H1 (cell line): ENCODE measurements at regions not wholly inside any gene's neighbourhood (a gene's known extent, or its start where the extent isn't known, plus 50 kb on each side); places are given as distances from the start of the nearest gene placed in this dataset.

Experiments used
- CTCF ChIA-PET: fragments of 300-600 bp; sonication (Branson Sonifier 250); formaldehyde crosslinking; loops from one replicate; lab custom pipeline; 2021; ENCODE audit not compliant: partially characterized antibody; lab: Charles Lee
- POLR2A ChIA-PET: fragments of 300-600 bp; sonication (Branson Sonifier 250); formaldehyde crosslinking; loops from one replicate; lab custom pipeline; 2021; ENCODE audit warnings: inconsistent platforms; ENCODE audit not compliant: partially characterized antibody; lab: Charles Lee
- DNase-seq, 2 experiments: peaks; one replicate each; pipeline versions ENCODE4 v3.0.0 to v3.0.0-alpha.2; 2010 to 2022; ENCODE audit warnings: low spot score in 2 of 2, low read depth in 1 of 2, mixed read lengths in 1 of 2
- FAIRE-seq: peaks from 2 replicates; lab custom pipeline; 2011; peaks lifted over from hg19 to GRCh38; lab: Jason Lieb, UNC
- H2AFZ ChIP-seq: 2 replicates; pipeline ENCODE4 v1.8.1; 2012; ENCODE audit warnings: low read length, inconsistent platforms
- H2AK5ac ChIP-seq: 2 replicates; pipeline ENCODE4 v1.6.1; 2013; ENCODE audit warnings: low read depth, low read length
- H2BK120ac ChIP-seq: replicated peaks from 2 replicates; pipeline ENCODE3; 2013; ENCODE audit warnings: low read depth, low read length, inconsistent platforms
- H2BK12ac ChIP-seq: 2 replicates; pipeline ENCODE4 v1.6.1; 2013; ENCODE audit warnings: low read depth, low read length
- H2BK15ac ChIP-seq: 2 replicates; pipeline ENCODE4 v1.6.1; 2013; ENCODE audit warnings: low read length
- H2BK20ac ChIP-seq: 2 replicates; pipeline ENCODE4 v1.6.1; 2013; ENCODE audit warnings: low read length
- H2BK5ac ChIP-seq: 2 replicates; pipeline ENCODE4 v1.6.1; 2013; ENCODE audit warnings: low read depth, low read length
- H3K14ac ChIP-seq: 2 replicates; pipeline ENCODE4 v1.6.1; 2013; ENCODE audit warnings: inconsistent platforms; ENCODE audit not compliant: insufficient read length
- H3K18ac ChIP-seq: 2 replicates; pipeline ENCODE4 v1.6.1; 2013; ENCODE audit warnings: low read length; ENCODE audit errors: extremely low read depth
- H3K23ac ChIP-seq: 2 replicates; pipeline ENCODE4 v1.6.1; 2013; ENCODE audit warnings: inconsistent platforms; ENCODE audit not compliant: insufficient read length
- H3K23me2 ChIP-seq: 2 replicates; pipeline ENCODE4 v1.6.1; 2013; ENCODE audit warnings: low read depth, low read length
- H3K27ac ChIP-seq: 2 replicates; pipeline ENCODE4 v1.6.1; 2011; ENCODE audit warnings: low read depth, low read length, inconsistent platforms
- H3K27me3 ChIP-seq, 4 experiments: replicated peaks in 1 of 4; 1 replicate in 1 of 4; 2 replicates in 3 of 4; pipeline versions ENCODE4 v1.6.1 to v1.8.1; 2011 to 2013; ENCODE audit warnings: low read length in 3 of 4, mild to moderate bottlenecking in 3 of 4, inconsistent platforms in 2 of 4, mixed read lengths in 2 of 4, moderate library complexity in 1 of 4; ENCODE audit not compliant: control insufficient read depth in 3 of 4, insufficient read depth in 3 of 4; ENCODE audit errors: extremely low read depth in 1 of 4
- H3K36me3 ChIP-seq, 4 experiments: 2 replicates each; pipeline versions ENCODE4 v1.6.1 to v1.8.1; 2011 to 2013; ENCODE audit warnings: mild to moderate bottlenecking in 4 of 4, low read length in 3 of 4, moderate library complexity in 2 of 4, control low read depth in 1 of 4, inconsistent platforms in 1 of 4; ENCODE audit not compliant: insufficient read depth in 4 of 4, control insufficient read depth in 2 of 4
- H3K4ac ChIP-seq: replicated peaks from 2 replicates; pipeline ENCODE3; 2013; ENCODE audit warnings: low read length, low read depth, mixed read lengths, inconsistent platforms; ENCODE audit not compliant: insufficient read length
- H3K4me1 ChIP-seq, 4 experiments: replicated peaks in 1 of 4; 1 replicate in 1 of 4; 2 replicates in 3 of 4; pipeline versions ENCODE4 v1.6.1 to v1.8.1; 2011 to 2013; ENCODE audit warnings: low read length in 3 of 4, inconsistent platforms in 2 of 4, mixed read lengths in 1 of 4; ENCODE audit not compliant: insufficient read depth in 4 of 4, control insufficient read depth in 3 of 4
- H3K4me2 ChIP-seq, 2 experiments: 2 replicates each; pipeline versions ENCODE4 v1.6.1 to v1.8.1; 2011 to 2013; ENCODE audit warnings: low read depth in 2 of 2, low read length in 2 of 2, control low read depth in 1 of 2, inconsistent platforms in 1 of 2, mild to moderate bottlenecking in 1 of 2; ENCODE audit not compliant: insufficient read depth in 1 of 2
- H3K4me3 ChIP-seq, 4 experiments: fragments of 200-600, 300-600 bp in 1 of 4; sonication (generic), shearing (Covaris generic), sonication (Bioruptor Twin) in 1 of 4; 2 replicates each; pipeline versions ENCODE4 v1.5.1 to v1.8.1; 2011 to 2016; ENCODE audit warnings: low read length in 4 of 4, low read depth in 3 of 4, control low read depth in 2 of 4, inconsistent platforms in 2 of 4, mild to moderate bottlenecking in 2 of 4, mixed read lengths in 1 of 4, moderate library complexity in 1 of 4; ENCODE audit not compliant: insufficient read depth in 2 of 4; ENCODE audit errors: extremely low read depth in 1 of 4
- H3K56ac ChIP-seq: replicated peaks from 2 replicates; pipeline ENCODE3; 2013; ENCODE audit warnings: low read depth, mild to moderate bottlenecking, mixed read lengths, low read length, inconsistent platforms; ENCODE audit not compliant: insufficient read length
- H3K79me1 ChIP-seq: 2 replicates; pipeline ENCODE4 v1.6.1; 2013; ENCODE audit warnings: low read depth, low read length, control low read depth
- H3K79me2 ChIP-seq, 2 experiments: 2 replicates each; pipeline versions ENCODE4 v1.6.1 to v1.8.1; 2012 to 2013; ENCODE audit warnings: low read length in 2 of 2, mild to moderate bottlenecking in 2 of 2, inconsistent platforms in 1 of 2; ENCODE audit not compliant: insufficient read depth in 2 of 2, control insufficient read depth in 1 of 2
- H3K9ac ChIP-seq, 4 experiments: replicated peaks in 1 of 4; 1 replicate in 1 of 4; 2 replicates in 3 of 4; pipeline versions ENCODE4 v1.6.1 to v1.8.1; 2011 to 2013; ENCODE audit warnings: low read depth in 3 of 4, low read length in 3 of 4, control low read depth in 2 of 4, mild to moderate bottlenecking in 2 of 4, moderate library complexity in 2 of 4, inconsistent platforms in 1 of 4; ENCODE audit errors: extremely low read depth in 1 of 4
- H3K9me3 ChIP-seq, 2 experiments: 2 replicates each; pipeline versions ENCODE4 v1.6.1 to v1.8.1; 2012 to 2013; ENCODE audit warnings: mild to moderate bottlenecking in 2 of 2, moderate library complexity in 2 of 2, control low read depth in 1 of 2, inconsistent platforms in 1 of 2, low read depth in 1 of 2, low read length in 1 of 2, mixed read lengths in 1 of 2; ENCODE audit not compliant: insufficient read depth in 2 of 2
- H4K20me1 ChIP-seq, 2 experiments: replicated peaks in 1 of 2; 2 replicates each; pipeline versions ENCODE3 to v1.8.1; 2011 to 2013; ENCODE audit warnings: inconsistent platforms in 2 of 2, low read length in 2 of 2, mild to moderate bottlenecking in 1 of 2; ENCODE audit not compliant: insufficient read depth in 2 of 2, control insufficient read depth in 1 of 2
- H4K5ac ChIP-seq: 2 replicates; pipeline ENCODE4 v1.6.1; 2013; ENCODE audit warnings: low read length, low read depth, mixed read lengths, inconsistent platforms; ENCODE audit not compliant: insufficient read length
- H4K8ac ChIP-seq: 2 replicates; pipeline ENCODE4 v1.8.0; 2013; ENCODE audit warnings: mild to moderate bottlenecking, moderate library complexity, low read length, inconsistent platforms; ENCODE audit not compliant: insufficient read depth; ENCODE audit errors: extremely low read depth
- H4K91ac ChIP-seq: replicated peaks from 2 replicates; pipeline ENCODE3; 2013; ENCODE audit warnings: low read length, mixed read lengths, inconsistent platforms; ENCODE audit not compliant: insufficient read length
- HDAC2 ChIP-seq, 2 experiments: fragments of 300-600 bp in 1 of 2; sonication (generic) in 1 of 2; IDR thresholded peaks; 2 replicates each; pipeline ENCODE4 v1.6.1; 2011 to 2012; ENCODE audit warnings: low read depth in 2 of 2, low read length in 2 of 2, mild to moderate bottlenecking in 2 of 2, moderate library complexity in 2 of 2, borderline replicate concordance in 1 of 2, inconsistent platforms in 1 of 2
- POU5F1 ChIP-seq: IDR thresholded peaks from 2 replicates; pipeline ENCODE4 v1.6.1; 2011; ENCODE audit warnings: low read depth, mild to moderate bottlenecking, low read length, moderate library complexity
- WGBS, 2 experiments: shearing (Covaris generic) in 1 of 2; methylation state at CpG; one replicate each; pipeline versions ENCODE4 v1.1.6 to v1.1.7; 2013 to 2015; ENCODE audit warnings: low lambda C conversion rate in 2 of 2, mixed read lengths in 2 of 2, inconsistent platforms in 1 of 2, low coverage in 1 of 2, missing lambda C conversion rate in 1 of 2; ENCODE audit not compliant: insufficient replicate concordance in 2 of 2, insufficient coverage in 1 of 2, insufficient read length in 1 of 2; ENCODE audit errors: extremely low coverage in 1 of 2, missing lambda C conversion rate in 1 of 2; 5-methylcytosine and 5-hydroxymethylcytosine counted together

- H3K56ac ChIP-seq = no peak overlapping the region
- WGBS, 2 experiments = 9% methylated on average over 4 of the region's 4 CpGs; no CpG with 5 or more reads in 1 of the 2 experiments
- H3K14ac ChIP-seq = no peak overlapping the region
- H4K91ac ChIP-seq = no peak overlapping the region
- H3K9me3 ChIP-seq = peaks cover 0 to 4% of the 10 kb centered on the region in 2 experiments; a peak in 1 of 4 replicates
- no peak overlapping the region for H4K8ac ChIP-seq
- H3K36me3 ChIP-seq = no peaks in the 10 kb centered on the region
- no peak overlapping the region for H2BK20ac ChIP-seq
- H4K5ac ChIP-seq = no peak overlapping the region
- ChIA-PET CTCF (interaction anchor here (0.7 to 2.3 kb wide), 3 partner anchors 8 to 257 kb away, joined by 3 to 7 read pairs (median 6); no protein-coding TSS in a partner anchor), POLR2A (interaction anchor here (0.6 kb wide), 1 partner anchor 148 kb away, joined by 3 read pairs; no protein-coding TSS in a partner anchor)
- peaks cover 0 to 1% (median 0%) of the 10 kb centered on the region in 4 experiments; a peak in 2 of 7 replicates for H3K27me3 ChIP-seq
- H3K23me2 ChIP-seq = no peaks in the 10 kb centered on the region
- peaks cover 0 to 9% (median 0%) of the 10 kb centered on the region in 4 experiments; a peak in 2 of 7 replicates for H3K4me1 ChIP-seq
- no peak overlapping the region for H3K23ac ChIP-seq
- no peak overlapping the region for H2BK120ac ChIP-seq
- no peaks in the 10 kb centered on the region for H4K20me1 ChIP-seq
- no peak overlapping the region for H2BK12ac ChIP-seq
- DNase-seq (no peak), FAIRE-seq (peak; percentile 39)
- H3K79me2 ChIP-seq = no peaks in the 10 kb centered on the region
- no peak overlapping the region; the same call in 1 of the 2 replicates for H3K18ac ChIP-seq
- H2BK5ac ChIP-seq = no peak overlapping the region
- H3K79me1 ChIP-seq = no peaks in the 10 kb centered on the region
- H3K4me3 ChIP-seq = peak overlapping the region in 1 of 4 experiments; percentile 38; a peak in 1 of 8 replicates
- peak overlapping the region in 1 of 2 experiments; percentile 44; a peak in 1 of 4 replicates for H3K4me2 ChIP-seq
- H2BK15ac ChIP-seq = no peak overlapping the region
- H2AFZ ChIP-seq = no peak overlapping the region
- no peak overlapping the region for H2AK5ac ChIP-seq
- H3K27ac ChIP-seq = no peak overlapping the region
- H3K4ac ChIP-seq = no peak overlapping the region
- no peak overlapping the region for H3K9ac ChIP-seq
- TF ChIP-seq POU5F1 = 0 out of 2 replicates have a peak, but pooled peaks have one; percentile 46
- TF ChIP-seq HDAC2 (IDR thresholded peaks at IDR 0.05; ENCODE audit: borderline replicate concordance in 1 of 2, low read depth in 2 of 2, low read length in 2 of 2) = 0 out of 4 replicates have a peak, but pooled peaks of 1 of the 2 experiments have one; percentile 28
These were observed 62.0 kb upstream of the FST start for GRCh38 chr5:53418409-53418808.
